ENCODE measurements at regions not wholly inside any gene's neighbourhood (a gene's known extent, or its start where the extent isn't known, plus 50 kb on each side); places are given as distances from the start of the nearest gene placed in this dataset.

DNA sequence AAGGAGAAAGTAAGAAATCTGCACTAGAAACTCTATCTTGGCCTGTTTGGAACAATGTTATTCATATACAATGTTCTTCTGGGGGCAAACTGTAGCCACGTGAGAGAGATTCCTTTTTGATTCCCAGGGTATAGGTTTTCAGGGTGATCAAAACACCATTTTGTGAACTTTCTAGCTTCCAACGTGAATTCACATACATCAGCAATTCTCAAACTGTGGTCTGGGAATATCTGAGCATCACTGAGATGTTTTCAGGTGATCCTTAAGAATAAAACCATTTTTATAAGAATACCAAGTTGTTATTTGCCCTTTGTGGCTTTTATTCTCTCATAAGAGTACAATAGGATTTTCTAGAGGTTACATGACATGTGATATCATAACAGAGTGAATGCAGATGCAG lies 66.9 kb upstream of the ATP1A1 start:
- H3K79me2 ChIP-seq (ENCODE audit: low read length) = no peaks in the 10 kb centered on the region
- TF ChIP-seq EZH2phosphoT487 (IDR thresholded peaks at IDR 0.05; ENCODE audit: low read length) (no peak), EZH2 (optimal IDR thresholded peaks at IDR 0.05; ENCODE audit: low read depth, low read length) (no peak)
- TF ChIP-seq, protein P1, sequence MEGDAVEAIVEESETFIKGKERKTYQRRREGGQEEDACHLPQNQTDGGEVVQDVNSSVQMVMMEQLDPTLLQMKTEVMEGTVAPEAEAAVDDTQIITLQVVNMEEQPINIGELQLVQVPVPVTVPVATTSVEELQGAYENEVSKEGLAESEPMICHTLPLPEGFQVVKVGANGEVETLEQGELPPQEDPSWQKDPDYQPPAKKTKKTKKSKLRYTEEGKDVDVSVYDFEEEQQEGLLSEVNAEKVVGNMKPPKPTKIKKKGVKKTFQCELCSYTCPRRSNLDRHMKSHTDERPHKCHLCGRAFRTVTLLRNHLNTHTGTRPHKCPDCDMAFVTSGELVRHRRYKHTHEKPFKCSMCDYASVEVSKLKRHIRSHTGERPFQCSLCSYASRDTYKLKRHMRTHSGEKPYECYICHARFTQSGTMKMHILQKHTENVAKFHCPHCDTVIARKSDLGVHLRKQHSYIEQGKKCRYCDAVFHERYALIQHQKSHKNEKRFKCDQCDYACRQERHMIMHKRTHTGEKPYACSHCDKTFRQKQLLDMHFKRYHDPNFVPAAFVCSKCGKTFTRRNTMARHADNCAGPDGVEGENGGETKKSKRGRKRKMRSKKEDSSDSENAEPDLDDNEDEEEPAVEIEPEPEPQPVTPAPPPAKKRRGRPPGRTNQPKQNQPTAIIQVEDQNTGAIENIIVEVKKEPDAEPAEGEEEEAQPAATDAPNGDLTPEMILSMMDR (IDR thresholded peaks at IDR 0.05; ENCODE audit: low read length) = no peak
- H3K9ac ChIP-seq (ENCODE audit: low read length) = no peak overlapping the region
- H3K36me3 ChIP-seq (replicated peaks; ENCODE audit: insufficient read depth, low read length) = no peaks in the 10 kb centered on the region
- H3K4me1 ChIP-seq (ENCODE audit: low read length) = no peaks in the 10 kb centered on the region
- H3K27ac ChIP-seq (ENCODE audit: low read length) = no peak overlapping the region
- H3K4me3 ChIP-seq (ENCODE audit: low read length) = no peak overlapping the region
- H3K9me3 ChIP-seq (replicated peaks; ENCODE audit: insufficient read depth, low read length) = no peaks in the 10 kb centered on the region
- no peak overlapping the region for H3K4me2 ChIP-seq (ENCODE audit: low read depth, low read length)
- H2AFZ ChIP-seq (ENCODE audit: low read length) = no peak overlapping the region
- no peaks in the 10 kb centered on the region for H4K20me1 ChIP-seq (ENCODE audit: insufficient read depth, low read length)
- H3K27me3 ChIP-seq (replicated peaks; ENCODE audit: insufficient read depth, low read length) = no peaks in the 10 kb centered on the region
- no peaks in the 10 kb centered on the region for H3K9me2 ChIP-seq (replicated peaks; ENCODE audit: insufficient read depth, low read length)
- DNase-seq = no peak
- no peaks in the 10 kb centered on the region for H3F3A ChIP-seq (ENCODE audit: insufficient read depth, low read length)

DNA sequence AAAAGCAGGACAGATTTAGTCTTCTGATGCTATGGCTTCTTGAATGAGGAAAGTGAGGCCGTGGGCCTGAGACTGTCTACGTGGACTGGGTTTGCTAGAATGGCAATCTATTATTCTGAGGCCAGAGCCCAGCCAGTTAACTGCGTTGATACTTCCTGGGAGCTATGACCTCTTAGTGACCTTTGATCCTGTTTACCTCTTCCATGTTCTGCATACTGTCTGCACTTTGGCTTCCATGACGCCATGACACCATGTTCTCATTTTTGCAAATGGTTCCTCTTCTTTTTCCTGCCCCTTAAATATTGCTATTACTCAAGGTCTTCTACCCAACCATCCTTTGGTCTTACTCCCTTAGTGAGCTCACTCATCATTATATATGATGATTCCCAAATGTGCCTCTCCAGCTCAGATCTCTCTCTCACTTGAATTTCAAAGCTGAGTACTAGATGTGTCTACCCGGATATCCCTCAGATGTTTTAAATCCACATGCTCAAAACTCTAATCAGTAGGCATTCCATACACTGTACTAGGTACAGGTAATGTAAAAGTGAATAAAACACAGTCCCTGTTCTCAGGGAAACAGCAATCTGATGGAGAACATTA lies 66.1 kb upstream of the ATP1A1 start:
- TF ChIP-seq, protein P1 (IDR thresholded peaks at IDR 0.05; ENCODE audit: low read length) = no peak
- TF ChIP-seq EZH2phosphoT487 (IDR thresholded peaks at IDR 0.05; ENCODE audit: low read length) = no peak
- no peak for TF ChIP-seq EZH2 (optimal IDR thresholded peaks at IDR 0.05; ENCODE audit: low read depth, low read length)

DNA sequence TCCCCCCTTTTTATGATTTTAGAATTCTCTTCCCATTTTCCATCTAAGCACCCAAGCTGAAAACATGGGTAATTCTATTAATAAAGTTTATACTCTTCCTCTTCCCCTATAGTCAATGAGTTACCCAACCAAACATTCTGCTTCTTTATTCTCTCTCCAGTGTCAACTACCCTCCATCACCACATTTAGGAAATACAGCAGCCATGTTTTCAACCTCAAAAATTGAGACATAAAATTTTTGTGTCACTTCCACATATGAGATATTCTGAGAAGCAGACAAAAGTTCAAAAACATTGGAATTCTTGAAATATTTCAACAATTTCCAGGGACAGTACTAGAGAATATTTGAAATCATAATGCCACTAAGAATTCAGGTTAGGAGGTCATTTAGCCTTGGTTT lies 64.8 kb upstream of the ATP1A1 start:
- Histone ChIP-seq H3K79me2 (ENCODE audit: low read length) (no peaks in the 10 kb centered on the region), H3K4me2 (ENCODE audit: low read depth, low read length) (no peak overlapping the region), H3F3A (ENCODE audit: insufficient read depth, low read length) (no peaks in the 10 kb centered on the region), H3K9me3 (replicated peaks; ENCODE audit: insufficient read depth, low read length) (no peaks in the 10 kb centered on the region), H4K20me1 (ENCODE audit: insufficient read depth, low read length) (no peaks in the 10 kb centered on the region), H3K4me3 (ENCODE audit: low read length) (no peak overlapping the region), H3K27me3 (replicated peaks; ENCODE audit: insufficient read depth, low read length) (no peaks in the 10 kb centered on the region), H3K9ac (ENCODE audit: low read length) (no peak overlapping the region), H3K36me3 (replicated peaks; ENCODE audit: insufficient read depth, low read length) (no peaks in the 10 kb centered on the region), H2AFZ (ENCODE audit: low read length) (no peak overlapping the region), H3K4me1 (ENCODE audit: low read length) (no peaks in the 10 kb centered on the region), H3K9me2 (replicated peaks; ENCODE audit: insufficient read depth, low read length) (no peaks in the 10 kb centered on the region), H3K27ac (ENCODE audit: low read length) (no peak overlapping the region)
- TF ChIP-seq, protein P1 (IDR thresholded peaks at IDR 0.05; ENCODE audit: low read length) = no peak
- TF ChIP-seq EZH2phosphoT487 (IDR thresholded peaks at IDR 0.05; ENCODE audit: low read length) = no peak
- no peak for TF ChIP-seq EZH2 (optimal IDR thresholded peaks at IDR 0.05; ENCODE audit: low read depth, low read length)
- no peak for DNase-seq

More for the DNA sequence above, 66.1 kb upstream of the ATP1A1 start:
- Histone ChIP-seq H3K27ac (ENCODE audit: low read length) (no peak overlapping the region), H3F3A (ENCODE audit: insufficient read depth, low read length) (no peaks in the 10 kb centered on the region), H3K4me3 (ENCODE audit: low read length) (no peak overlapping the region), H3K4me2 (ENCODE audit: low read depth, low read length) (no peak overlapping the region), H3K4me1 (ENCODE audit: low read length) (no peaks in the 10 kb centered on the region), H3K36me3 (replicated peaks; ENCODE audit: insufficient read depth, low read length) (no peaks in the 10 kb centered on the region), H3K9me3 (replicated peaks; ENCODE audit: insufficient read depth, low read length) (no peaks in the 10 kb centered on the region), H3K9me2 (replicated peaks; ENCODE audit: insufficient read depth, low read length) (no peaks in the 10 kb centered on the region), H4K20me1 (ENCODE audit: insufficient read depth, low read length) (no peaks in the 10 kb centered on the region), H2AFZ (ENCODE audit: low read length) (no peak overlapping the region), H3K9ac (ENCODE audit: low read length) (no peak overlapping the region), H3K79me2 (ENCODE audit: low read length) (no peaks in the 10 kb centered on the region), H3K27me3 (replicated peaks; ENCODE audit: insufficient read depth, low read length) (no peaks in the 10 kb centered on the region)
- no peak for DNase-seq
